Activated B cell treated with CpG ODN at 0.5 μM for 24 hours (primary cell): ENCODE measurements at regions not wholly inside any gene's neighbourhood (a gene's known extent, or its start where the extent isn't known, plus 50 kb on each side); places are given as distances from the start of the nearest gene placed in this dataset.

Source experiments
- ATAC-seq: fragments of 200-7000 bp; cut with Tn5 transposase; one replicate; pipeline ENCODE4 v1.10.0; 2021; ENCODE audit warnings: low read depth, mild to moderate bottlenecking, moderate library complexity
- CTCF ChIA-PET: fragments of 350-600 bp; sonication (Branson Sonifier 250); formaldehyde crosslinking; loops from one replicate; lab custom pipeline; 2021; ENCODE audit warnings: antibody characterized with exemption; lab: Charles Lee
- POLR2A ChIA-PET: fragments of 350-600 bp; sonication (Branson Sonifier 250); formaldehyde crosslinking; loops from one replicate; lab custom pipeline; 2021; ENCODE audit warnings: antibody characterized with exemption; lab: Charles Lee
- DNase-seq: peaks from one replicate; pipeline ENCODE4 v3.0.0; 2022
- H3K27ac Mint-ChIP-seq: one replicate; pipeline ENCODE4 v1.8.0; 2020; ENCODE audit warnings: mixed read lengths
- H3K27me3 Mint-ChIP-seq: one replicate; pipeline ENCODE4 v1.8.0; 2021; ENCODE audit warnings: mixed read lengths
- H3K36me3 Mint-ChIP-seq: one replicate; pipeline ENCODE4 v1.8.0; 2021; ENCODE audit warnings: low read depth, mixed read lengths
- H3K4me1 Mint-ChIP-seq: one replicate; pipeline ENCODE4 v1.8.0; 2021; ENCODE audit warnings: mixed read lengths
- H3K4me3 Mint-ChIP-seq: one replicate; pipeline ENCODE4 v1.8.0; 2020; ENCODE audit warnings: mild to moderate bottlenecking, mixed read lengths
- H3K9me3 Mint-ChIP-seq: one replicate; pipeline ENCODE4 v1.8.0; 2020; ENCODE audit warnings: mixed read lengths
- intact Hi-C: fragments of 100-400 bp; cut with micrococcal nuclease; formaldehyde crosslinking; loops from one replicate; pipeline ENCODE4 v1.15.1; 2024
- TF ChIP-seq, protein P1 (sequence below): fragments of 200-600 bp; IDR thresholded peaks from one replicate; pipeline ENCODE4 v1.8.0; 2022; ENCODE audit warnings: antibody characterized with exemption, mild to moderate bottlenecking

DNA sequence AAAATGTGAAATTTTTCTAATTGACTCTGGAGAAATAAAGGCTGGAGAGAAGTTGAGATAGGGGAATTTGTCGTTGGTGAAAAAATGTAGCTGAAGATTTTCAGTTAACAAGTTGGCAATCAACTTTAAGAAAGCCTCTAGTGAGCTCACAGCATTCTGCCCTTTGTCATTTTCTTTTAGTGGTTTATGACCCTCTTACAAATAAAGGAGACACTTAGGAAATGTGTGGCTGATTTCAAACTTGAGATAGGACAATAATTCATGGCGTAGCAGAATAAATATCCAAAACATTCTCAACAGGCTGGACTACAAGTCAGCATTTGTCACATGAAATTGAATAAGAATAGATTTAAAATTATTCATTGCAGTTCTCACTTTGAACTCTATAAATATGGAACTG is 412.5 kb upstream of the SPHKAP start:
- DNase-seq: no peak
- Mint-ChIP-seq H3K9me3 (peaks cover 3% of the 10 kb centered on the region), H3K4me1 (no peaks in the 10 kb centered on the region), H3K27me3 (no peaks in the 10 kb centered on the region), H3K36me3 (no peaks in the 10 kb centered on the region), H3K27ac (no peak overlapping the region), H3K4me3 (no peak overlapping the region)
- ChIA-PET POLR2A (no interaction called here), CTCF (no interaction called here)
- intact Hi-C loops: no loop called here
- ATAC-seq: no peak
- TF ChIP-seq, protein P1, sequence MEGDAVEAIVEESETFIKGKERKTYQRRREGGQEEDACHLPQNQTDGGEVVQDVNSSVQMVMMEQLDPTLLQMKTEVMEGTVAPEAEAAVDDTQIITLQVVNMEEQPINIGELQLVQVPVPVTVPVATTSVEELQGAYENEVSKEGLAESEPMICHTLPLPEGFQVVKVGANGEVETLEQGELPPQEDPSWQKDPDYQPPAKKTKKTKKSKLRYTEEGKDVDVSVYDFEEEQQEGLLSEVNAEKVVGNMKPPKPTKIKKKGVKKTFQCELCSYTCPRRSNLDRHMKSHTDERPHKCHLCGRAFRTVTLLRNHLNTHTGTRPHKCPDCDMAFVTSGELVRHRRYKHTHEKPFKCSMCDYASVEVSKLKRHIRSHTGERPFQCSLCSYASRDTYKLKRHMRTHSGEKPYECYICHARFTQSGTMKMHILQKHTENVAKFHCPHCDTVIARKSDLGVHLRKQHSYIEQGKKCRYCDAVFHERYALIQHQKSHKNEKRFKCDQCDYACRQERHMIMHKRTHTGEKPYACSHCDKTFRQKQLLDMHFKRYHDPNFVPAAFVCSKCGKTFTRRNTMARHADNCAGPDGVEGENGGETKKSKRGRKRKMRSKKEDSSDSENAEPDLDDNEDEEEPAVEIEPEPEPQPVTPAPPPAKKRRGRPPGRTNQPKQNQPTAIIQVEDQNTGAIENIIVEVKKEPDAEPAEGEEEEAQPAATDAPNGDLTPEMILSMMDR: no peak

DNA sequence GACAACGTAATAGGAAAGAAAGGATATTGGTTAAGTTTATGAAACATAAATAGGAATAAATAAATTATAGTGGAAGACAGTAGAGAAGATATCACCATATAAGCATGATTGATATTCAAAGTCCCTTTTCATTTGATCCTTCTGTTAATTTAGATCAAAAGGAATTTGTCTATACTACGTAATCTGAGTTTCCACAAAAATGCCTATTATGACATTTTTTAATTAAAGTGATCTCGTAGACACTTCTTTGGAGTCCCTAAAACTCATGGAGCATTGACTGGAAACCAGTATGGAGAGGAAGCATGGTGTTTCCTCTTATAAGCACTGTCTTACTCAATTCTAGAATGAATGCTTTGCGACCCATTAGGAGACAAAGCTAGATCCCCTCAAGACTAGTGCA is 411.4 kb upstream of the SPHKAP start:
- ATAC-seq (no peak), DNase-seq (no peak)
- Mint-ChIP-seq H3K9me3 (peaks cover 3% of the 10 kb centered on the region), H3K27ac (no peak overlapping the region), H3K27me3 (no peaks in the 10 kb centered on the region), H3K4me1 (no peaks in the 10 kb centered on the region), H3K36me3 (no peaks in the 10 kb centered on the region), H3K4me3 (no peak overlapping the region)
- intact Hi-C loops: no loop called here
- ChIA-PET CTCF (no interaction called here), POLR2A (no interaction called here)
- TF ChIP-seq, protein P1: no peak

DNA sequence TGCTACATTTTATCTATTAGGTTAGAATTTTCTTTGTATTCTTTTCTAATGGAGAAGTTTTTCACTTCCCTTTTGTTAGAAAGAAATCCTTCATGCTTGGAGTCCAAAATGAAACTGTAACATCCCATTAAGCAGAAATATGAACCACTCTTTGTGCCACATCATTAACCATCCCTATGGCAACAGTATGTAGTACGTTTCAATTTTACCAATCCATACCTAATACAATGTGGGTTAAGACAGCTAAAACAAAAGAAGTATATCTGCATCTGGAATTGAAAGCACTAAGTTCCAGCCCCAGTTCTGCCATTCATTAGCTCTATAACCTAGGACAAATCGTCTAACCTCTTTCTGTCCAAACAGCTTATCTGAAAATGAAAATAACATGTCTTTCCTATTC is 409.2 kb upstream of the SPHKAP start:
- no peaks in the 10 kb centered on the region for H3K4me1 Mint-ChIP-seq
- no peaks in the 10 kb centered on the region for H3K27me3 Mint-ChIP-seq
- POLR2A ChIA-PET: no interaction called here
- H3K9me3 Mint-ChIP-seq: peaks cover 5% of the 10 kb centered on the region
- no peak overlapping the region for H3K27ac Mint-ChIP-seq
- H3K4me3 Mint-ChIP-seq: no peak overlapping the region
- DNase-seq (no peak), ATAC-seq (no peak)
- no peaks in the 10 kb centered on the region for H3K36me3 Mint-ChIP-seq
- TF ChIP-seq, protein P1: no peak
- CTCF ChIA-PET: no interaction called here
- intact Hi-C loops: no loop called here

DNA sequence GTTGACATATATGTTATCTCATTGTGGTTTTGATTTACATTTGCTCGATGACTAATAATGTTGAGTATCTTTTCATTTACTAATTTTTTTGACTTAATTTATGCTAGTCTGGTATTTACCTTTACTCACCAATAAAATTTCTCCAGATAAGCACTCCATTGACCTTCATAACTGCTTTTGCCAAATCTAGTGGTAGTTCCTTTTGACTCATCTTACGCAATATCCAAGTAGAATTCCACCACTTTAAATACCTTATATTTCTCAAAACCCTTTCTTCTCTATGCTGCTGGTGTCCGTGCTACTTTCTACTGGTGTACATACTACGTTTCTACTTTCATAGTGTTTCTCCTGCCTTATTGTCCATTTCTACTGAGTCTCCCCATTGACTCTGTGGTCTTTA is 407.6 kb upstream of the SPHKAP start:
- Mint-ChIP-seq H3K4me1 (no peaks in the 10 kb centered on the region), H3K27ac (no peak overlapping the region), H3K4me3 (no peak overlapping the region), H3K9me3 (peaks cover 10% of the 10 kb centered on the region), H3K36me3 (no peaks in the 10 kb centered on the region), H3K27me3 (no peaks in the 10 kb centered on the region)
- TF ChIP-seq, protein P1: no peak
- no peak for DNase-seq
- ChIA-PET CTCF (no interaction called here), POLR2A (no interaction called here)
- ATAC-seq: no peak
- intact Hi-C loops: no loop called here

DNA sequence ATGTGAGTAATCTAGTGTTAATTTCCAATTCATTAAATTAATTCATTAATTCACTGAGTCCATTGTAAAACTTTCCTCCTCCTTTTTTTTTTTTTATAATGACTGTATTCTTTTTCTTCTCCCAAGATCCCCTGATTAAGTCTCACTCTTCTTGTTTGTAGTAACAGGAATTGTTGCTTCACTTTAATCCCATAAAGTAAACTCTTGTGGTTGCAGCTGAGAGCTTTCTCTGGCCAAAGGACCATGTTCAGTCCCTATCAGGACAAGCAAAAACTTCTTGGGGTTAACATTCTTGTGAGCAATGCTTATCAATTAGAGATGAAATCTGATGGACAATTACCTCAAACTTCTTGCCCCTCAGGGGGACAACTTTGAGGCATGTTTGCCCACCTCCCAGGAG is 400.2 kb upstream of the SPHKAP start:
- Mint-ChIP-seq H3K36me3 (no peaks in the 10 kb centered on the region), H3K4me1 (no peaks in the 10 kb centered on the region), H3K27ac (no peak overlapping the region), H3K27me3 (no peaks in the 10 kb centered on the region), H3K4me3 (no peak overlapping the region), H3K9me3 (peaks cover 8% of the 10 kb centered on the region)
- ChIA-PET POLR2A (no interaction called here), CTCF (no interaction called here)
- ATAC-seq (no peak), DNase-seq (no peak)
- intact Hi-C loops: no loop called here
- TF ChIP-seq, protein P1: no peak
